ENCODE measurements at regions not wholly inside any gene's neighbourhood (a gene's known extent, or its start where the extent isn't known, plus 50 kb on each side); places are given as distances from the start of the nearest gene placed in this dataset.

DNA sequence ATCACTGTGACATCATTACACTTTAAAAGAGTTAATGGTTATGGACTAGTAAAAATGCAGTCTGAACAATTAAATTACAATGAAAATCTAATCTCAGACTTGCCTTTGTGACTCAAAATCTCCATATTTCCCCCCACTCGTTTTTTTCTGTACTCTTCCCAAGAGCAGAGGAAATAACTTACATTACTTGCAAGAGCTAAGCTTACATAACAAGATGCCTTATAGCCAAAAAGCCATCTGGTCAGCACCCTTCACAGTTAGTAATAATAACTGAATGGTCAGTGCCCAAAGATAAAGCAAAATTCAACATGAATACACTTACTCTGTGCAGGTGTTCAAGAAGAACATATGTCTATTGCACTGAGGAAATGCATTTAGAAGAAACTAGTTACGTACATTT is 1381.5 kb upstream of the CELF2 start:
- no peak for ATAC-seq (ENCODE audit: low read depth)
- Histone ChIP-seq H3K4me1 (ENCODE audit: insufficient read depth, poor library complexity, severe bottlenecking) (peaks cover 2% of the 10 kb centered on the region), H3K4me3 (ENCODE audit: severe bottlenecking) (no peak overlapping the region), H3K9me3 (ENCODE audit: severe bottlenecking) (no peaks in the 10 kb centered on the region), H3K27me3 (ENCODE audit: insufficient read depth, poor library complexity, severe bottlenecking) (no peaks in the 10 kb centered on the region), H3K27ac (ENCODE audit: poor library complexity, severe bottlenecking) (no peak overlapping the region), H3K36me3 (ENCODE audit: low read depth) (no peaks in the 10 kb centered on the region)
- no peak for DNase-seq (ENCODE audit: low spot score)
- no peak for TF ChIP-seq CTCF (IDR thresholded peaks at IDR 0.05; ENCODE audit: poor library complexity, severe bottlenecking)

GRCh38 chr10:9643782-9644181 is 1373.9 kb upstream of the CELF2 start:
- H3K27me3 ChIP-seq (ENCODE audit: insufficient read depth, poor library complexity, severe bottlenecking): no peaks in the 10 kb centered on the region
- no peaks in the 10 kb centered on the region for H3K4me1 ChIP-seq (ENCODE audit: insufficient read depth, poor library complexity, severe bottlenecking)
- DNase-seq (ENCODE audit: low spot score) (no peak), ATAC-seq (ENCODE audit: low read depth) (no peak)
- H3K27ac ChIP-seq (ENCODE audit: poor library complexity, severe bottlenecking): no peak overlapping the region
- no peaks in the 10 kb centered on the region for H3K36me3 ChIP-seq (ENCODE audit: low read depth)
- H3K9me3 ChIP-seq (ENCODE audit: severe bottlenecking): peaks cover 4% of the 10 kb centered on the region
- no peak overlapping the region for H3K4me3 ChIP-seq (ENCODE audit: severe bottlenecking)
- no peak for TF ChIP-seq CTCF (IDR thresholded peaks at IDR 0.05; ENCODE audit: poor library complexity, severe bottlenecking)

DNA sequence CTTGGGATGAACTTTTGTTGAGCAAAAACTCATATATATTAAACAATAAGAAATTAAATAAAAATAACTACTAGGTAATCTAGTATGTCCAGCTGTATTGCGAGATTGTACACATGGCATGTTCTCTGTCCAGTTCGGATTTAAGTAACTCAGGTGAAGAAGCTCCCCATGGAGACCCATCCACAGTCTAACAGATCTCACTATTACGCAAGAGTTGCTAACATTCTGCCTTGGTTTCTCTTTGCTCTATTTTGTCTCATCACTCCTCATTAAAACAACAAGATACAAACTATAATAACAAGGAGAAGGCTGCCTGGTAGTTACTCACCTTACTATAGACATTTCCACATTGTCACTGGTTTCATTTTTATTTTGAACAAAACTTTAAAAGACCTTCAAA is 1372.3 kb upstream of the CELF2 start:
- Histone ChIP-seq H3K27me3 (ENCODE audit: insufficient read depth, poor library complexity, severe bottlenecking) (no peaks in the 10 kb centered on the region), H3K36me3 (ENCODE audit: low read depth) (no peaks in the 10 kb centered on the region), H3K4me3 (ENCODE audit: severe bottlenecking) (no peak overlapping the region), H3K9me3 (ENCODE audit: severe bottlenecking) (peaks cover 4% of the 10 kb centered on the region), H3K4me1 (ENCODE audit: insufficient read depth, poor library complexity, severe bottlenecking) (no peaks in the 10 kb centered on the region), H3K27ac (ENCODE audit: poor library complexity, severe bottlenecking) (no peak overlapping the region)
- TF ChIP-seq CTCF (IDR thresholded peaks at IDR 0.05; ENCODE audit: poor library complexity, severe bottlenecking): no peak
- ATAC-seq (ENCODE audit: low read depth): no peak
- no peak for DNase-seq (ENCODE audit: low spot score)

- no peak for ATAC-seq (ENCODE audit: low read depth)
- Histone ChIP-seq H3K27me3 (ENCODE audit: insufficient read depth, poor library complexity, severe bottlenecking) (no peaks in the 10 kb centered on the region), H3K27ac (ENCODE audit: poor library complexity, severe bottlenecking) (no peak overlapping the region), H3K9me3 (ENCODE audit: severe bottlenecking) (peaks cover 4% of the 10 kb centered on the region), H3K4me3 (ENCODE audit: severe bottlenecking) (no peak overlapping the region), H3K36me3 (ENCODE audit: low read depth) (no peaks in the 10 kb centered on the region), H3K4me1 (ENCODE audit: insufficient read depth, poor library complexity, severe bottlenecking) (no peaks in the 10 kb centered on the region)
- TF ChIP-seq CTCF (IDR thresholded peaks at IDR 0.05; ENCODE audit: poor library complexity, severe bottlenecking): no peak
- DNase-seq (ENCODE audit: low spot score): no peak
Observed at GRCh38 chr10:9645928-9646600, 1371.6 kb upstream of the CELF2 start.

DNA sequence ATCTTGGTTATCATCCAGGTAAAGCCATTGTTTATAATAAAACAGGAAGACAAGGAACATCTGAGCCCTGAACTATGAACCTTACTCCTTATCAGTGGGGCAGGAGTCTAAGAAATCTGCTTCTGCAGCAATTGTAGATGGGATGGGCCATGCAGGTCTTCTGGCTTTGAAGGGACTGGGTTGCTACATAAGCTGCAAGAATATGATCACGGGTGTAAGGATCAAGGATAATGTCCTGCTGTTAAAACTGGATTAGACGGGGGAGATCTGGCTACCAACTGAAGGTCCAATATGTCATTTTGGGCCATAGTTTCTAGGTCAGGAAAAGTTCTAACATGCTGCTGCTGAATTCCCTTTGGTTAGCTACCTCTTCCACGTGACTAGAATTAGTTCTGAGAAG is 1363.4 kb upstream of the CELF2 start:
- no peaks in the 10 kb centered on the region for H3K4me1 ChIP-seq (ENCODE audit: insufficient read depth, poor library complexity, severe bottlenecking)
- H3K27ac ChIP-seq (ENCODE audit: poor library complexity, severe bottlenecking): no peak overlapping the region
- H3K9me3 ChIP-seq (ENCODE audit: severe bottlenecking): no peaks in the 10 kb centered on the region
- H3K4me3 ChIP-seq (ENCODE audit: severe bottlenecking): no peak overlapping the region
- no peak for DNase-seq (ENCODE audit: low spot score)
- no peak for ATAC-seq (ENCODE audit: low read depth)
- H3K36me3 ChIP-seq (ENCODE audit: low read depth): no peaks in the 10 kb centered on the region
- TF ChIP-seq CTCF (IDR thresholded peaks at IDR 0.05; ENCODE audit: poor library complexity, severe bottlenecking): no peak
- no peaks in the 10 kb centered on the region for H3K27me3 ChIP-seq (ENCODE audit: insufficient read depth, poor library complexity, severe bottlenecking)

All from RWPE2 (cell line).